ENCODE measurements at regions not wholly inside any gene's neighbourhood (a gene's known extent, or its start where the extent isn't known, plus 50 kb on each side); places are given as distances from the start of the nearest gene placed in this dataset.

GRCh38 chr5:114174837-114175236 lies 187.0 kb upstream of the KCNN2 start:
- Histone ChIP-seq H3K4me1 (ENCODE audit: control insufficient read depth, insufficient read depth, low read length) (no peaks in the 10 kb centered on the region), H3K4me3 (ENCODE audit: low read length) (no peak overlapping the region), H3K27ac (ENCODE audit: low read length) (no peak overlapping the region), H3K9me3 (ENCODE audit: control insufficient read depth, insufficient read depth, low read length) (no peaks in the 10 kb centered on the region), H3K27me3 (ENCODE audit: control insufficient read depth, insufficient read depth, low read length) (no peaks in the 10 kb centered on the region), H3K36me3 (ENCODE audit: control insufficient read depth, insufficient read depth, low read length) (no peaks in the 10 kb centered on the region)
- H3K27ac Mint-ChIP-seq = no peak overlapping the region
- H3K27me3 Mint-ChIP-seq (ENCODE audit: low read depth in 2 of 2) = no peaks in the 10 kb centered on the region
- H3K4me1 Mint-ChIP-seq = no peaks in the 10 kb centered on the region
- no CpG with 5 or more reads among the region's 1 CpG for WGBS (ENCODE audit: insufficient coverage)
- TF ChIP-seq CTCF (IDR thresholded peaks at IDR 0.05) = no peak
- no peak for DNase-seq
- H3K36me3 Mint-ChIP-seq = peaks cover 18% of the 10 kb centered on the region
- intact Hi-C loops (cut with micrococcal nuclease) = no loop called here
- no peak for ATAC-seq
- H3K9me3 Mint-ChIP-seq = peaks cover 11 to 16% of the 10 kb centered on the region in 2 donors
- H3K4me3 Mint-ChIP-seq = no peak overlapping the region

GRCh38 chr5:114176356-114176755 lies 185.5 kb upstream of the KCNN2 start:
- Histone ChIP-seq H3K4me1 (ENCODE audit: control insufficient read depth, insufficient read depth, low read length) (no peaks in the 10 kb centered on the region), H3K27ac (ENCODE audit: low read length) (no peak overlapping the region), H3K4me3 (ENCODE audit: low read length) (no peak overlapping the region), H3K27me3 (ENCODE audit: control insufficient read depth, insufficient read depth, low read length) (no peaks in the 10 kb centered on the region), H3K36me3 (ENCODE audit: control insufficient read depth, insufficient read depth, low read length) (no peaks in the 10 kb centered on the region), H3K9me3 (ENCODE audit: control insufficient read depth, insufficient read depth, low read length) (no peaks in the 10 kb centered on the region)
- peaks cover 14 to 18% of the 10 kb centered on the region in 2 donors for H3K9me3 Mint-ChIP-seq
- H3K27ac Mint-ChIP-seq = no peak overlapping the region
- H3K4me1 Mint-ChIP-seq = no peaks in the 10 kb centered on the region
- H3K27me3 Mint-ChIP-seq (ENCODE audit: low read depth in 2 of 2) = no peaks in the 10 kb centered on the region
- peaks cover 19% of the 10 kb centered on the region for H3K36me3 Mint-ChIP-seq
- DNase-seq = no peak
- ATAC-seq = no peak
- no peak overlapping the region for H3K4me3 Mint-ChIP-seq
- no peak for TF ChIP-seq CTCF (IDR thresholded peaks at IDR 0.05)
- intact Hi-C loops (cut with micrococcal nuclease) = no loop called here

GRCh38 chr5:114179134-114179533 lies 182.7 kb upstream of the KCNN2 start:
- peaks cover 10% of the 10 kb centered on the region for H3K36me3 Mint-ChIP-seq
- no peak overlapping the region for H3K4me3 Mint-ChIP-seq
- Histone ChIP-seq H3K4me1 (ENCODE audit: control insufficient read depth, insufficient read depth, low read length) (no peaks in the 10 kb centered on the region), H3K4me3 (ENCODE audit: low read length) (no peak overlapping the region), H3K9me3 (ENCODE audit: control insufficient read depth, insufficient read depth, low read length) (no peaks in the 10 kb centered on the region), H3K27ac (ENCODE audit: low read length) (no peak overlapping the region), H3K36me3 (ENCODE audit: control insufficient read depth, insufficient read depth, low read length) (no peaks in the 10 kb centered on the region), H3K27me3 (ENCODE audit: control insufficient read depth, insufficient read depth, low read length) (no peaks in the 10 kb centered on the region)
- 71% methylated on average over 2 of the region's 2 CpGs for WGBS (ENCODE audit: insufficient coverage)
- intact Hi-C loops (cut with micrococcal nuclease) = no loop called here
- DNase-seq (no peak), ATAC-seq (no peak)
- no peak overlapping the region for H3K27ac Mint-ChIP-seq
- H3K27me3 Mint-ChIP-seq (ENCODE audit: low read depth in 2 of 2) = no peaks in the 10 kb centered on the region
- H3K4me1 Mint-ChIP-seq = no peaks in the 10 kb centered on the region
- H3K9me3 Mint-ChIP-seq = peaks cover 5 to 19% of the 10 kb centered on the region in 2 donors
- no peak for TF ChIP-seq CTCF (IDR thresholded peaks at IDR 0.05)

- 33% methylated on average over 1 of the region's 1 CpG for WGBS (ENCODE audit: insufficient coverage)
- DNase-seq = no peak
- Mint-ChIP-seq H3K27me3 (ENCODE audit: low read depth in 2 of 2) (no peaks in the 10 kb centered on the region), H3K36me3 (peaks cover 8% of the 10 kb centered on the region), H3K4me1 (no peaks in the 10 kb centered on the region), H3K4me3 (no peak overlapping the region), H3K9me3 (peaks cover 5 to 21% of the 10 kb centered on the region in 2 donors), H3K27ac (no peak overlapping the region)
- Histone ChIP-seq H3K36me3 (ENCODE audit: control insufficient read depth, insufficient read depth, low read length) (no peaks in the 10 kb centered on the region), H3K27me3 (ENCODE audit: control insufficient read depth, insufficient read depth, low read length) (no peaks in the 10 kb centered on the region), H3K4me3 (ENCODE audit: low read length) (no peak overlapping the region), H3K9me3 (ENCODE audit: control insufficient read depth, insufficient read depth, low read length) (peaks cover 4% of the 10 kb centered on the region), H3K4me1 (ENCODE audit: control insufficient read depth, insufficient read depth, low read length) (no peaks in the 10 kb centered on the region), H3K27ac (ENCODE audit: low read length) (no peak overlapping the region)
- no peak for TF ChIP-seq CTCF (IDR thresholded peaks at IDR 0.05)
- ATAC-seq = no peak
- intact Hi-C loops (cut with micrococcal nuclease) = no loop called here
Measured at GRCh38 chr5:114184006-114184405, 177.9 kb upstream of the KCNN2 start.

All from natural killer cell (primary cell).